GM18511 (cell line): ENCODE measurements at regions not wholly inside any gene's neighbourhood (a gene's known extent, or its start where the extent isn't known, plus 50 kb on each side); places are given as distances from the start of the nearest gene placed in this dataset.
A peak's percentile ranks its signal among the peaks of the same experiment; 100 is the strongest.

Source experiments
- ATAC-seq: cut with Tn5 transposase; IDR thresholded peaks from one replicate; pipeline ENCODE4 v1.9.1; 2021; ENCODE audit warnings: mild to moderate bottlenecking, moderate library complexity; ENCODE audit not compliant: unreplicated experiment

GRCh38 chr3:88209356-88209755, 59.6 kb downstream of the C3orf38 start:
- ATAC-seq = no peak

GRCh38 chr3:88211096-88211890, 61.5 kb downstream of the C3orf38 start:
- no peak for ATAC-seq

- ATAC-seq = peak; percentile 96
Observed at GRCh38 chr3:88219138-88219792, 69.5 kb downstream of the C3orf38 start.

DNA sequence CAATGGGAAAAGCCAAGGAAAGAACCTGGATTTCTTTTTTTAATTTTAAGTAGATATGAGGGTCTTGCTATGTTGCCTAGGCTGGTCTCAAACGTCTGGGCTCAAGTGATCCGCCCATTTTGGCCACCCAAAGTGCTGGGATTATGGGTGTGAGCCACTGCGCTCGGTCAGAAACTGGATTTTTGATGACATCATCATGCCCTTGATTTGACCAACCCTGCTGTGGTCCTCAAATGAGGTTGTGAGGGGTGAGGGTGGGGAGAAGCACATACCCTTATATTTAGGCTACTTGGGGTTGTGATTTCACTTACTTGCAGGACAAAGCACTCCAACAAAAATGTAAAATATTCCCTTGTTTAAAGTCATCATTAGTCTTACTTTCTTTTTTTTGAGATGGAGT, 70.4 kb downstream of the C3orf38 start:
- no peak for ATAC-seq

GRCh38 chr3:88221726-88222125, 72.0 kb downstream of the C3orf38 start:
- no peak for ATAC-seq

GRCh38 chr3:88222343-88222742, 72.6 kb downstream of the C3orf38 start:
- no peak for ATAC-seq

DNA sequence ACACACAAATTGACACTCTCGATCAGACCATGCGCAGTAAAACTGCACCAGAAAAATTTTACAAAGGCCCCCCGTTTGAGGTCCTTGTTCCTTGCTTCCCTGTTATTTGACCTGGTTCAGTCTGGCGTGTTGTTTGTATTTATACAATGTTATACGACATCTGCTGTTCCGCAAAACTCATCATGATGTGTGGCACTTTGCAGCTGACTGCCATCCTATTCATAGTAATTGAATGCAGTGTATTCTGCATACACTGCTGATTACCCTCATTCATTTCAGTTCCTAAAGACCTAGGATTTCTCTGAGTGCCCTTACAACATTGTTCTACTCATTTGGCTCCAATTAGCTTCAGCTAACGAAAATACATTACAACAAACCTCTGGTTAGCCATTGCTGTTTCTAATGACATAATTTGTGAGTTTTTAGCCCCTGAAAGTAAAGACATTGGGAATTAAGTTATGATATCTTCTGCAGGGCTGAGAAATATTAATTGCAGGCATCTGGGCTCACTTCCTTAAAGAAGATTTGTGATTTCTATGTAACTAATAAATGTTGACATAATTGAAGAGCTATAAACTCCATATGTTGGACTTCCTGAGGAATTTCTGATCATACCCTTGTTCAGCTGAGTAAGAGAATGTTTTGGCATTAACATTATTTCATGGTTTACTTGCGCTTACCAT, 75.7 kb downstream of the C3orf38 start:
- ATAC-seq = no peak

DNA sequence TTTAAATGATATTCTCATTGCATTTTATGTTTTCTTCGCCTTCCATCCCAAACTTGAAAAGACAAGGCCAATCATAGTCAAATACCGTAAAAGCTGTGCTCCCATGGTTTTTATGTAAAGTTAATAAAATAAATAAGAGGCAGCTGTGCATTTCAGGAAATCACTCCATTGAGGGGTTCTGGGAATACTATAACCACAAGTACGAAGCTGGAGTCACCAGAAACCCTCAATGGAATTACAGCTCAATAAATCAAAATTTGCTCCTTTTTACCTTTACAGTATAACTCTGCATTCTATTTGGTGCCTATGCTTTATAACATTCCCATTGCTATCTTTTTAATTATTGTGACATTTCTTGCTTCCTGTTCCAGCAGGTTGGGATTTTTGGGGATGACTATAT, 77.2 kb downstream of the C3orf38 start:
- ATAC-seq = no peak

- ATAC-seq = no peak
Observed at GRCh38 chr3:88230638-88231037, 80.9 kb downstream of the C3orf38 start.

- no peak for ATAC-seq
Observed at GRCh38 chr3:88231207-88231606, 81.4 kb downstream of the C3orf38 start.

DNA sequence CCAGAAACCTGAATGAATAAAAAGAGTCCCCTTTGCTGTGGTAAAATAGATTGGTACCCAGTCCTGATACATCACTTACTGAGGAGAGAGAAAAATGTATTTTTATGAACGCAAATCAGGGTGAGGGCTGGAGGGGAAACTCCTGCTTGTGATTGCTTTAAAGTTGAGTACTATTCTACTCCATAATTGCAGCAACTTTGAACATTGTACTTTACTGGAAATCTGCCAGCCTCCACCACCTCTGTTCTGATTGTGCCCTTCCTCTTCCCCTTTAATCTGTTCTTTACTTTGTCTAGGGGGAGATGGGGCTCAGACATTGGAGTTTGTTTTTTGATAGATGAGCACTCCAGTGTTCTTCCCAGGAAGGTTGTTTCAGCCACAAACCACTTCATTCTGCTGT, 81.9 kb downstream of the C3orf38 start:
- ATAC-seq = no peak

DNA sequence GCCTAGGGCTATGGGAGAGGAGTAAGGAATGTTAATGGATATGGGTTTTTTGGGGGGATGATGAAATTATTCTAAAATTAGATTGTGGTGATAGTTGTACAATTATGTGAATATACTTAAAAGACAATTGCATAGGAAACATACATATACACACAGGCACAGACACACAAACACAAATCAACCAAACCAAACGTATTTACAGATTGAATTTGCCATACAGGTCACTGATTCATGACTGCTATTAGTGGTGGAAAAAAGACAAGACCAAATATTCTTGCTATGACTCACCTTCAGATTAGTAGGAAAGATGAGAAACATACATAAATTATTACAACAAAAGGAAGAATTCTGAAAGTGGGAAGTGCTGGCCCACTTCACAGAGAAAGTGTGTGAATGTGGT, 85.3 kb downstream of the C3orf38 start:
- no peak for ATAC-seq

GRCh38 chr3:88239870-88240269, 90.1 kb downstream of the C3orf38 start:
- ATAC-seq = no peak

- no peak for ATAC-seq
Observed at GRCh38 chr3:88248658-88249057, 98.9 kb downstream of the C3orf38 start.

GRCh38 chr3:88259045-88259444, 109.3 kb downstream of the C3orf38 start:
- no peak for ATAC-seq

DNA sequence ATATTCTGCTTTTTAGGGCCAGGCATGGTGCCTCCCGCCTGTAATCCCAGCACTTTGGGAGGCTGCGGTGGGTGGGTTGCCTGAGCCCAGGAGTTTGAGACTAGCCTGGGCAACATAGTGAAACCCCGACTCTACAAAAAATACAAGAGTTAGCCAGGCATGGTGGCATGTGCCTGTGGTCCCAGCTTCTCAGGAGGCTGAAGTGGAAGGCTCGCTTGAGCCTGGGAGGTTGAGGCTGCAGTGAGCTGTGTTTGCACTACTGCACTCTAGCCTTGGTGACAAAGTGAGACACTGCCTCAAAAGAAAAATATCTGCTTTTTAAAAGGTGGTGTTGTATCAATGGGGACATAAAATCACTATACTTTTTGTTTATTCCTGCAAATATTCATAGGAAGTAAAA, 112.8 kb downstream of the C3orf38 start:
- ATAC-seq = no peak

GRCh38 chr3:88263417-88264100, 113.8 kb downstream of the C3orf38 start:
- ATAC-seq = no peak

DNA sequence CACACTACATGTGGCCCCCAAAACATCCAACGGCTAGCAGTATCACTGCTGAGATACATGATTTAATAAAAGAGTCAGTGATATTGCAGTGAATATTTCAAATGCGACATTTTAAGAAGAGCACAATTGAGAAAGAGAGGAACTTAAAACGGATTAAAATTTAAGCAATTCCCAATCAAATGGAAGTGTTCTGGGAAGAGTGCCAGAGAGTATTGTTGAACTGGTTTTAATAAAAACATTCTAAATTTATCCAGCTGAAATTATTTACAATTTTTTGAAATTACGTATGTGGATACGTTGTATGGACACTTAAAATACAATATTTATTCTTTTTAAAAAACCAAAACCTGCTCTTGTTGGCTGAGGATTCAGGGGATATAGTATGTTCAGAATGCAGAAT, 117.7 kb downstream of the C3orf38 start:
- ATAC-seq = no peak

DNA sequence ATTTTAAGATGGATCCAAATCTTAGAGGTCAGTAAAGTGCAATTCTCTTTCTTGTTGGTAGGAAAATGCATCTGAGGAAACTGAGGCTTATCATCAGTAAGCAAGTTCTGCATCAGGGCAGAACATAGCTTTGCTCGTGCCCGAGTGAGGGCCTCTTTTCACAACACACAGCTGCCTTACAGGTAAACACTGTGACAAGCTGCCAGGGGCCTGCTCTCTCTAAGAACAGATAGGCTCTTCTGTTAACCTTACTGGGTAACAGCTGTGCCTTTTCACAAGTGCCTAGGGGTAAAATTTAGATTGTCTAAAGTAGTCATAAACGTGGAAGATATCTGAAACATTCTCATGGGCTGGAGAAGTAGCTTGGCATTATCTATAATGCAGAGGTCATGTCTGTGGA, 118.1 kb downstream of the C3orf38 start:
- no peak for ATAC-seq

DNA sequence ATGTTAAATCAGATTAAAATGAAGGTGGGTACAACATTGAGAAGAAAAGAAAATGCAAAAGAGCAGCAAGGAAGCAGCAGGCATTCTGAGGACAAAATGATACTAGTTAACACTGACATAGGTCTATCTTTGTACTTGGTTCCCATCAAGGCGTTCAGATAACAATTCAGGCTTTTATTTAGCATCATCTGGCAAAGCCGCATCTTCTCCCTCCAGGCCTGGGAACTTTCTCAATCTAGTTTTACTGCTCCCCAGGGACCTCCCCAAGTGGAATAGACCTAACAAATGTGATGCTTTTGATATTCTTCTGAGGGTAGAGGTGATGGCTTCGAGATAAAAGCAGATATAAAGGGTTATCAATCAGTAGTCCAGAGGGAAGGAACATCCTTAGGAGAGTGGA, 130.6 kb downstream of the C3orf38 start:
- no peak for ATAC-seq

- ATAC-seq = no peak
Observed at GRCh38 chr3:88282528-88283241, 132.9 kb downstream of the C3orf38 start.
